ENCODE measurements at regions not wholly inside any gene's neighbourhood (a gene's known extent, or its start where the extent isn't known, plus 50 kb on each side); places are given as distances from the start of the nearest gene placed in this dataset.

DNA sequence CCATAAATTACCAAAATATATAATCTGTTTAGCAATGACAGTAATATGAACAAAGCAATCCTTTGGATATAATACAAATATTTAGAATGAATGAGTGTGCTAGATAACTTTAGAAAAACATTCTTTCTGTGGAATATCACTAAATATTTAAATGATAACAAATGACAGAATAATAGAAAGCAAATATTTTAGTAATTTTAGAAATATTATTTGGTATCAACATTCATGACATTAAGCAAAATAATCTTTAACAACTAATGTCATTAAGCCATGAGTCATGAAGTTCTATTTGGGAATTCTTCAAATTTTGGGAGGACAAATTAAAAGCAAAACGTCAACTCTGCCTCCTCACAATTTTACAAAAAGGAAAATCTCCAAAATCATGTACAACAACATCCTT is 844.8 kb upstream of the LRRN3 start:
- TF ChIP-seq, protein P1, sequence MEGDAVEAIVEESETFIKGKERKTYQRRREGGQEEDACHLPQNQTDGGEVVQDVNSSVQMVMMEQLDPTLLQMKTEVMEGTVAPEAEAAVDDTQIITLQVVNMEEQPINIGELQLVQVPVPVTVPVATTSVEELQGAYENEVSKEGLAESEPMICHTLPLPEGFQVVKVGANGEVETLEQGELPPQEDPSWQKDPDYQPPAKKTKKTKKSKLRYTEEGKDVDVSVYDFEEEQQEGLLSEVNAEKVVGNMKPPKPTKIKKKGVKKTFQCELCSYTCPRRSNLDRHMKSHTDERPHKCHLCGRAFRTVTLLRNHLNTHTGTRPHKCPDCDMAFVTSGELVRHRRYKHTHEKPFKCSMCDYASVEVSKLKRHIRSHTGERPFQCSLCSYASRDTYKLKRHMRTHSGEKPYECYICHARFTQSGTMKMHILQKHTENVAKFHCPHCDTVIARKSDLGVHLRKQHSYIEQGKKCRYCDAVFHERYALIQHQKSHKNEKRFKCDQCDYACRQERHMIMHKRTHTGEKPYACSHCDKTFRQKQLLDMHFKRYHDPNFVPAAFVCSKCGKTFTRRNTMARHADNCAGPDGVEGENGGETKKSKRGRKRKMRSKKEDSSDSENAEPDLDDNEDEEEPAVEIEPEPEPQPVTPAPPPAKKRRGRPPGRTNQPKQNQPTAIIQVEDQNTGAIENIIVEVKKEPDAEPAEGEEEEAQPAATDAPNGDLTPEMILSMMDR (conservative IDR thresholded peaks at IDR 0.05 in 1 of 2, IDR thresholded peaks at IDR 0.05 in 1 of 2; ENCODE audit: low read depth in 1 of 2, low read length in 2 of 2): no peak
- TF ChIP-seq EZH2 (IDR thresholded peaks at IDR 0.05; ENCODE audit: low read length, missing control alignments): no peak

All from fibroblast of lung (primary cell).